ENCODE measurements at regions not wholly inside any gene's neighbourhood (a gene's known extent, or its start where the extent isn't known, plus 50 kb on each side); places are given as distances from the start of the nearest gene placed in this dataset.

DNA sequence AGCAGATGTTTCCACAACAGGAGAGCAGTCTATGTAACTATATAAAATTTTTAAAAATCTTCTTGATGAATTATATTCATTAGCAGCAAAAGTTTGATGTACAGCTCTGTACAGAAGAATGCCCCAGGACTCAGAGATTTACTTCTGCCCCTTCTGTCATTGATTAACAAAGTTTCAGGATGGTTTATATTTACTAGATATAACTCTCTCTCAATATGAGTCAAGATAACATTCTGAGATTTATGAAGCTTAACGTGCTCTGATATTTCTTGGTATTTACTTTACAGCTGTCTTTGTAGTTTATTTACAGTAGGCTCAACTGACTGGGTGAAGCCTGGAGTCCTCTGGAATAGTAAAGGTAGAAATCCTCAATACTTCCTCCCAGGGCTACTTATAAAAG is 93.6 kb upstream of the HNMT start:
- TF ChIP-seq, protein P1, sequence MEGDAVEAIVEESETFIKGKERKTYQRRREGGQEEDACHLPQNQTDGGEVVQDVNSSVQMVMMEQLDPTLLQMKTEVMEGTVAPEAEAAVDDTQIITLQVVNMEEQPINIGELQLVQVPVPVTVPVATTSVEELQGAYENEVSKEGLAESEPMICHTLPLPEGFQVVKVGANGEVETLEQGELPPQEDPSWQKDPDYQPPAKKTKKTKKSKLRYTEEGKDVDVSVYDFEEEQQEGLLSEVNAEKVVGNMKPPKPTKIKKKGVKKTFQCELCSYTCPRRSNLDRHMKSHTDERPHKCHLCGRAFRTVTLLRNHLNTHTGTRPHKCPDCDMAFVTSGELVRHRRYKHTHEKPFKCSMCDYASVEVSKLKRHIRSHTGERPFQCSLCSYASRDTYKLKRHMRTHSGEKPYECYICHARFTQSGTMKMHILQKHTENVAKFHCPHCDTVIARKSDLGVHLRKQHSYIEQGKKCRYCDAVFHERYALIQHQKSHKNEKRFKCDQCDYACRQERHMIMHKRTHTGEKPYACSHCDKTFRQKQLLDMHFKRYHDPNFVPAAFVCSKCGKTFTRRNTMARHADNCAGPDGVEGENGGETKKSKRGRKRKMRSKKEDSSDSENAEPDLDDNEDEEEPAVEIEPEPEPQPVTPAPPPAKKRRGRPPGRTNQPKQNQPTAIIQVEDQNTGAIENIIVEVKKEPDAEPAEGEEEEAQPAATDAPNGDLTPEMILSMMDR (conservative IDR thresholded peaks at IDR 0.05; ENCODE audit: low read length), result no peak
- TF ChIP-seq EZH2phosphoT487 (IDR thresholded peaks at IDR 0.05; ENCODE audit: borderline replicate concordance), result no peak
